PC-3 (cell line): ENCODE measurements at regions not wholly inside any gene's neighbourhood (a gene's known extent, or its start where the extent isn't known, plus 50 kb on each side); places are given as distances from the start of the nearest gene placed in this dataset.

Experiments used
- EZH2 ChIP-seq: fragments of 300-600 bp; sonication (generic); IDR thresholded peaks from one replicate; pipeline ENCODE4 v1.6.1; 2017; ENCODE audit warnings: antibody characterized with exemption, mild to moderate bottlenecking, low read length; ENCODE audit not compliant: unreplicated experiment
- TF ChIP-seq, protein P1 (sequence below): fragments of 300-600 bp; sonication (generic); conservative IDR thresholded peaks from 2 replicates; pipeline ENCODE4 v1.5.1; 2017; ENCODE audit warnings: antibody characterized with exemption, low read depth, mild to moderate bottlenecking, low read length

DNA sequence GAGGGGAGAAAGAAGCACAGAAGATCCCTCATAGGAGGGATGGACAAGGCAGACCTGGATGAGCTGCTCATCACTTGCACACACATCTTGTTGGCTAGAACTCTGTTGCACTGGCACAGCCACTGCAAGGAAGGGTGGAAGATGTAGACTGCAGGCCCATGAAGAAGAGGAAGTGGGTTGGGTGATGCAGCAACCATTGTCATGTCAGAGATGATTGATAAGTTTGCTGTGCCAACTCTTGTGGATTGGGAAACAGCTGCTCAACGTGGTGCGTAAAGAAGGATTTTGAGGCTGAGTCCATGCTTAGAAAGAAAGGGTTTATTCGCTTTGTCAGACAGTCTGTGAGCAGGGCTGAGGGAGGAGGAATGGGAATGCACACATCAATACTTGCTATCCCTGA is 161.4 kb upstream of the MPHOSPH6 start:
- TF ChIP-seq, protein P1, sequence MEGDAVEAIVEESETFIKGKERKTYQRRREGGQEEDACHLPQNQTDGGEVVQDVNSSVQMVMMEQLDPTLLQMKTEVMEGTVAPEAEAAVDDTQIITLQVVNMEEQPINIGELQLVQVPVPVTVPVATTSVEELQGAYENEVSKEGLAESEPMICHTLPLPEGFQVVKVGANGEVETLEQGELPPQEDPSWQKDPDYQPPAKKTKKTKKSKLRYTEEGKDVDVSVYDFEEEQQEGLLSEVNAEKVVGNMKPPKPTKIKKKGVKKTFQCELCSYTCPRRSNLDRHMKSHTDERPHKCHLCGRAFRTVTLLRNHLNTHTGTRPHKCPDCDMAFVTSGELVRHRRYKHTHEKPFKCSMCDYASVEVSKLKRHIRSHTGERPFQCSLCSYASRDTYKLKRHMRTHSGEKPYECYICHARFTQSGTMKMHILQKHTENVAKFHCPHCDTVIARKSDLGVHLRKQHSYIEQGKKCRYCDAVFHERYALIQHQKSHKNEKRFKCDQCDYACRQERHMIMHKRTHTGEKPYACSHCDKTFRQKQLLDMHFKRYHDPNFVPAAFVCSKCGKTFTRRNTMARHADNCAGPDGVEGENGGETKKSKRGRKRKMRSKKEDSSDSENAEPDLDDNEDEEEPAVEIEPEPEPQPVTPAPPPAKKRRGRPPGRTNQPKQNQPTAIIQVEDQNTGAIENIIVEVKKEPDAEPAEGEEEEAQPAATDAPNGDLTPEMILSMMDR: no peak
- TF ChIP-seq EZH2: no peak
